ENCODE measurements at regions not wholly inside any gene's neighbourhood (a gene's known extent, or its start where the extent isn't known, plus 50 kb on each side); places are given as distances from the start of the nearest gene placed in this dataset.

DNA sequence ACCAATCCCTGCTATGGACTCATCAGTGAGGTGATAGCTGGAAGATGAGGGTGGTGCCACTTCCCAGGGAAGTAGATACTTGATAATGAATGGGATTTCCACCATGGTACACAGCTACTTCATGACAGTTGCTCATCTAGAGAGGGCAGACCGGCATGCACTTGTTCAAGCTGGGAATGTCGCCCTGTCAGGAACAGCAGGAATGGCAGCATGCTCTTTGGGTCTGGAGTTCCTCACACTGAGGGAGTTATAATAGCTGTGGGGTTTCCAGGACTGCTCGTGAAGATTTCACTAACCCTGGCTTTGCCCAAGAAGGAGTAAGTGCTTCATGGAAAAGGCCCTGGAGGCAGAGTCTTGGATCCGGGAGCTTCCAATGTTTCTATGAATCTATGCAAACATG is 129.2 kb downstream of the PSMG1 start:
- TF ChIP-seq, protein P1, sequence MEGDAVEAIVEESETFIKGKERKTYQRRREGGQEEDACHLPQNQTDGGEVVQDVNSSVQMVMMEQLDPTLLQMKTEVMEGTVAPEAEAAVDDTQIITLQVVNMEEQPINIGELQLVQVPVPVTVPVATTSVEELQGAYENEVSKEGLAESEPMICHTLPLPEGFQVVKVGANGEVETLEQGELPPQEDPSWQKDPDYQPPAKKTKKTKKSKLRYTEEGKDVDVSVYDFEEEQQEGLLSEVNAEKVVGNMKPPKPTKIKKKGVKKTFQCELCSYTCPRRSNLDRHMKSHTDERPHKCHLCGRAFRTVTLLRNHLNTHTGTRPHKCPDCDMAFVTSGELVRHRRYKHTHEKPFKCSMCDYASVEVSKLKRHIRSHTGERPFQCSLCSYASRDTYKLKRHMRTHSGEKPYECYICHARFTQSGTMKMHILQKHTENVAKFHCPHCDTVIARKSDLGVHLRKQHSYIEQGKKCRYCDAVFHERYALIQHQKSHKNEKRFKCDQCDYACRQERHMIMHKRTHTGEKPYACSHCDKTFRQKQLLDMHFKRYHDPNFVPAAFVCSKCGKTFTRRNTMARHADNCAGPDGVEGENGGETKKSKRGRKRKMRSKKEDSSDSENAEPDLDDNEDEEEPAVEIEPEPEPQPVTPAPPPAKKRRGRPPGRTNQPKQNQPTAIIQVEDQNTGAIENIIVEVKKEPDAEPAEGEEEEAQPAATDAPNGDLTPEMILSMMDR (IDR thresholded peaks at IDR 0.05; ENCODE audit: low read depth, low read length, missing input control), result no peak
- TF ChIP-seq, protein P2, sequence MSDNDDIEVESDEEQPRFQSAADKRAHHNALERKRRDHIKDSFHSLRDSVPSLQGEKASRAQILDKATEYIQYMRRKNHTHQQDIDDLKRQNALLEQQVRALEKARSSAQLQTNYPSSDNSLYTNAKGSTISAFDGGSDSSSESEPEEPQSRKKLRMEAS (IDR thresholded peaks at IDR 0.05), result no peak
